Heart left ventricle (tissue), 13 donors: ENCODE measurements at regions not wholly inside any gene's neighbourhood (a gene's known extent, or its start where the extent isn't known, plus 50 kb on each side); places are given as distances from the start of the nearest gene placed in this dataset.

ENCODE experiments used
- CTCF ChIP-seq, 12 donors: fragments of 200-600 bp; sonication (generic) in 4 of 12; IDR thresholded peaks; one replicate each; pipeline versions ENCODE4 v1.5.0 to v1.8.0; 2018 to 2022; ENCODE audit warnings: antibody characterized with exemption in 12 of 12, mild to moderate bottlenecking in 5 of 12
- POLR2A ChIP-seq, 2 donors: fragments of 450-650 bp; IDR thresholded peaks; one replicate each; pipeline ENCODE4 v1.6.1; 2017; ENCODE audit warnings: antibody characterized with exemption in 2 of 2, mild to moderate bottlenecking in 2 of 2, moderate library complexity in 2 of 2
- donor health status: ischemic (EF 13 %, LVEDD 7.1; RV severe dilation, severe dysfunction).
- donor health status: DM: no; HTN: yes; CAD: no.
- donor health status: DM: no; HTN: no; CAD: no.
- donor health status: ischemic (EF 25% LVEDD 6.9; RV normal size, moderate dysfunction).
- donor health status: ischemic (EF 25% LVEDD 5.7; RV mildly dilated, moderate dysfunction).
- donor health status: ischemic (EF 35%, LVEDD 5.7; RV mildly dilated, moderate dysfunction).
- donor health status: nonischemic (EF 11% LVEDD 7.7; RV severe dilation, severe dysfunction).
- donor health status: DM: yes; HTN: yes; CAD: no.
- donor health status: PGD.
- donor health status: ischemic (EF 29% LVEDD 5.4; RV normal size, mild dysfunction).
- donor health status: nonischemic (EF 23%, LVEDD 6.1; RV moderate dilation, normal function).

DNA sequence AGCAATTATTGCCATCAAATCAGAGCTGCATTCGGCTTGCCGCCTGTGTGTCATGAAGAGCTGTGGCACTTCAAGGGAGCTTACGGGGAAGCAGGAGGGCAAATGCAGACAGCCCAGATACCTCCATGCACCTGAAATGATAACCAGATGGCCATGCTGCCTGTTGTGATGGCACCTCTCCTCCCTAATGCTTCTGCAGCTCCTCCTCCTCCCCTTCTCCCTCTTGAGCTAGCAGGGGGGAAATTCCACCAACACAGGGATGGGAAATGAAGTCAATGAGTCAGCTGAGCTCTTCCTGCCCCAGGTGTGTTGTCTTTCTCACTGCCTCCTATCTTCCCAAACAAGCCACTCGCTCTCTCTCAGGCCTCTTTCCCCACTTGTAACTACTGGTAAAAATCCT lies 565.0 kb downstream of the BCOR start:
- TF ChIP-seq POLR2A (IDR thresholded peaks at IDR 0.05) (no peak), CTCF (IDR thresholded peaks at IDR 0.05) (no peak)
